GM12878 (cell line): ENCODE measurements at regions not wholly inside any gene's neighbourhood (a gene's known extent, or its start where the extent isn't known, plus 50 kb on each side); places are given as distances from the start of the nearest gene placed in this dataset.

ENCODE experiments used
- EZH2 ChIP-seq: IDR thresholded peaks from 2 replicates; pipeline ENCODE4 v1.6.1; 2012; ENCODE audit warnings: low read depth, mild to moderate bottlenecking, control low read depth, inconsistent platforms, low read length, borderline replicate concordance; ENCODE audit not compliant: control insufficient read depth
- POLR2AphosphoS5 ChIP-seq: IDR thresholded peaks from 2 replicates; pipeline ENCODE4 v1.6.1; 2011; ENCODE audit warnings: mild to moderate bottlenecking, low read length, inconsistent platforms

GRCh38 chr5:91302305-91302704, 80.8 kb downstream of the ARRDC3 start:
- no peak for TF ChIP-seq EZH2
- no peak for TF ChIP-seq POLR2AphosphoS5
